Smooth muscle cell (in vitro differentiated cells): ENCODE measurements at regions not wholly inside any gene's neighbourhood (a gene's known extent, or its start where the extent isn't known, plus 50 kb on each side); places are given as distances from the start of the nearest gene placed in this dataset.

Experiments used
- DNase-seq: peaks from one replicate; lab custom pipeline; 2025; ENCODE audit not compliant: unreplicated experiment; lab: John Stamatoyannopoulos, UW
- H2AFZ ChIP-seq: fragments of 200-600 bp; sonication (generic); 2 replicates; pipeline ENCODE4 v1.6.0; 2016; ENCODE audit warnings: antibody characterized with exemption, low read depth, mild to moderate bottlenecking
- H3F3A ChIP-seq: fragments of 200-600 bp; sonication (generic); 2 replicates; pipeline ENCODE4 v1.6.0; 2017; ENCODE audit warnings: antibody characterized with exemption, low read depth
- H3K27ac ChIP-seq: fragments of 200-600 bp; sonication (generic); 2 replicates; pipeline ENCODE4 v1.5.1; 2016; ENCODE audit warnings: low read depth, mild to moderate bottlenecking
- H3K27me3 ChIP-seq: fragments of 200-600 bp; sonication (generic); 2 replicates; pipeline ENCODE4 v1.6.1; 2016; ENCODE audit warnings: low read depth, mild to moderate bottlenecking
- H3K36me3 ChIP-seq: fragments of 200-600 bp; sonication (generic); 2 replicates; pipeline ENCODE4 v1.5.1; 2016; ENCODE audit warnings: low read depth
- H3K4me1 ChIP-seq: fragments of 200-600 bp; sonication (generic); 2 replicates; pipeline ENCODE4 v1.5.1; 2016; ENCODE audit warnings: low read depth
- H3K4me2 ChIP-seq: fragments of 200-600 bp; sonication (generic); 2 replicates; pipeline ENCODE4 v1.6.0; 2016; ENCODE audit warnings: mild to moderate bottlenecking
- H3K4me3 ChIP-seq: fragments of 200-600 bp; sonication (generic); 2 replicates; pipeline ENCODE4 v1.5.1; 2016; ENCODE audit warnings: mild to moderate bottlenecking
- H3K79me2 ChIP-seq: fragments of 200-600 bp; sonication (generic); 2 replicates; pipeline ENCODE4 v1.6.0; 2016; ENCODE audit warnings: low read depth, mild to moderate bottlenecking
- H3K9ac ChIP-seq: fragments of 200-600 bp; sonication (generic); 2 replicates; pipeline ENCODE4 v1.6.0; 2016; ENCODE audit warnings: low read depth
- H3K9me3 ChIP-seq: fragments of 200-600 bp; sonication (generic); replicated peaks from 2 replicates; pipeline ENCODE4 v1.5.1; 2016; ENCODE audit warnings: low read depth
- H4K20me1 ChIP-seq: fragments of 200-600 bp; sonication (generic); 2 replicates; pipeline ENCODE4 v1.6.0; 2016; ENCODE audit warnings: low read depth
- WGBS: methylation state at CpG from one replicate; pipeline ENCODE4 v1.1.7; 2016; ENCODE audit warnings: low lambda C conversion rate; 5-methylcytosine and 5-hydroxymethylcytosine counted together
- TF ChIP-seq, protein P1 (sequence below): fragments of 200-600 bp; sonication (generic); IDR thresholded peaks from 2 replicates; pipeline ENCODE4 v1.5.1; 2017; ENCODE audit warnings: borderline replicate concordance, mild to moderate bottlenecking, antibody characterized with exemption; ENCODE audit not compliant: insufficient read depth, poor library complexity, severe bottlenecking

- H3K36me3 ChIP-seq = no peaks in the 10 kb centered on the region
- 83% methylated on average over 3 of the region's 3 CpGs for WGBS
- TF ChIP-seq, protein P1, sequence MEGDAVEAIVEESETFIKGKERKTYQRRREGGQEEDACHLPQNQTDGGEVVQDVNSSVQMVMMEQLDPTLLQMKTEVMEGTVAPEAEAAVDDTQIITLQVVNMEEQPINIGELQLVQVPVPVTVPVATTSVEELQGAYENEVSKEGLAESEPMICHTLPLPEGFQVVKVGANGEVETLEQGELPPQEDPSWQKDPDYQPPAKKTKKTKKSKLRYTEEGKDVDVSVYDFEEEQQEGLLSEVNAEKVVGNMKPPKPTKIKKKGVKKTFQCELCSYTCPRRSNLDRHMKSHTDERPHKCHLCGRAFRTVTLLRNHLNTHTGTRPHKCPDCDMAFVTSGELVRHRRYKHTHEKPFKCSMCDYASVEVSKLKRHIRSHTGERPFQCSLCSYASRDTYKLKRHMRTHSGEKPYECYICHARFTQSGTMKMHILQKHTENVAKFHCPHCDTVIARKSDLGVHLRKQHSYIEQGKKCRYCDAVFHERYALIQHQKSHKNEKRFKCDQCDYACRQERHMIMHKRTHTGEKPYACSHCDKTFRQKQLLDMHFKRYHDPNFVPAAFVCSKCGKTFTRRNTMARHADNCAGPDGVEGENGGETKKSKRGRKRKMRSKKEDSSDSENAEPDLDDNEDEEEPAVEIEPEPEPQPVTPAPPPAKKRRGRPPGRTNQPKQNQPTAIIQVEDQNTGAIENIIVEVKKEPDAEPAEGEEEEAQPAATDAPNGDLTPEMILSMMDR = no peak
- H3K27me3 ChIP-seq = no peaks in the 10 kb centered on the region
- H3K9ac ChIP-seq = no peak overlapping the region
- H3K4me2 ChIP-seq = no peak overlapping the region
- no peak overlapping the region for H2AFZ ChIP-seq
- no peak overlapping the region for H3K27ac ChIP-seq
- DNase-seq = no peak
- no peaks in the 10 kb centered on the region for H3K4me1 ChIP-seq
- H3K4me3 ChIP-seq = no peak overlapping the region
- no peaks in the 10 kb centered on the region for H3F3A ChIP-seq
- H3K79me2 ChIP-seq = no peaks in the 10 kb centered on the region
- H4K20me1 ChIP-seq = no peaks in the 10 kb centered on the region
- H3K9me3 ChIP-seq = no peaks in the 10 kb centered on the region
These were observed 781.4 kb downstream of the PCDH18 start for GRCh38 chr4:136750897-136751296.

- Histone ChIP-seq H3K79me2 (no peaks in the 10 kb centered on the region), H3K4me2 (no peak overlapping the region), H3K36me3 (no peaks in the 10 kb centered on the region), H3K27me3 (no peaks in the 10 kb centered on the region), H3F3A (no peaks in the 10 kb centered on the region), H3K4me1 (no peaks in the 10 kb centered on the region), H3K4me3 (no peak overlapping the region), H4K20me1 (no peaks in the 10 kb centered on the region), H3K9ac (no peak overlapping the region), H3K27ac (no peak overlapping the region), H2AFZ (no peak overlapping the region), H3K9me3 (no peaks in the 10 kb centered on the region)
- no peak for DNase-seq
- TF ChIP-seq, protein P1 = no peak
- WGBS = 82% methylated on average over 2 of the region's 2 CpGs
These were observed 782.3 kb downstream of the PCDH18 start for GRCh38 chr4:136749989-136750388.

DNA sequence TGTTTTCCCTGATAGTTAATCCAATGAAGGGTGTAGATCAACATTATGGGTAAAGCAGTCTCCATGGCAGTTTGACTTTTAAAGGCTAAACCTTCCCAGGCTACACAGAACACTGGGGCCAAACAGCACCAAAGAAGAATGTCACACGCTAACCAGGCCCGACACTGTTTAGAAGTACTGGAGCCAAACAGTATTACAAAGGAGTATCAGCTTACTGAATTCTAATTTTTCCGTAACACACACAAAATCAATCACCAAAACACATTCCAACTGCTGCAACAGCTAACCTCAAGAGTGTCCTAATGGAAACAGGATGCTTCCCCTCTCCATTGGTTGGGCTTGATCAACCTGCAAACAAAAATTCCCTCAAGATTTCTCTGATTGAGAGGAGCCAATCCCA lies 783.5 kb downstream of the PCDH18 start:
- no peak overlapping the region for H3K9ac ChIP-seq
- peaks cover 4% of the 10 kb centered on the region for H3K9me3 ChIP-seq
- WGBS = 96% methylated on average over 3 of the region's 3 CpGs
- H2AFZ ChIP-seq = no peak overlapping the region
- no peaks in the 10 kb centered on the region for H3F3A ChIP-seq
- DNase-seq = no peak
- H3K4me2 ChIP-seq = no peak overlapping the region
- H3K27ac ChIP-seq = no peak overlapping the region
- H4K20me1 ChIP-seq = no peaks in the 10 kb centered on the region
- no peak overlapping the region for H3K4me3 ChIP-seq
- TF ChIP-seq, protein P1 = no peak
- no peaks in the 10 kb centered on the region for H3K27me3 ChIP-seq
- H3K79me2 ChIP-seq = no peaks in the 10 kb centered on the region
- H3K4me1 ChIP-seq = no peaks in the 10 kb centered on the region
- H3K36me3 ChIP-seq = no peaks in the 10 kb centered on the region

- H3K27ac ChIP-seq = no peak overlapping the region
- no peaks in the 10 kb centered on the region for H3K27me3 ChIP-seq
- H3K9ac ChIP-seq = no peak overlapping the region
- H3F3A ChIP-seq = no peaks in the 10 kb centered on the region
- H3K36me3 ChIP-seq = no peaks in the 10 kb centered on the region
- H3K4me2 ChIP-seq = no peak overlapping the region
- 97% methylated on average over 1 of the region's 1 CpG for WGBS
- H3K9me3 ChIP-seq = peaks cover 8% of the 10 kb centered on the region
- H3K4me1 ChIP-seq = no peaks in the 10 kb centered on the region
- no peaks in the 10 kb centered on the region for H3K79me2 ChIP-seq
- no peak overlapping the region for H2AFZ ChIP-seq
- H4K20me1 ChIP-seq = no peaks in the 10 kb centered on the region
- no peak overlapping the region for H3K4me3 ChIP-seq
- TF ChIP-seq, protein P1 = no peak
- no peak for DNase-seq
These were observed 784.1 kb downstream of the PCDH18 start for GRCh38 chr4:136748165-136748564.
